ENCODE measurements at regions not wholly inside any gene's neighbourhood (a gene's known extent, or its start where the extent isn't known, plus 50 kb on each side); places are given as distances from the start of the nearest gene placed in this dataset.

DNA sequence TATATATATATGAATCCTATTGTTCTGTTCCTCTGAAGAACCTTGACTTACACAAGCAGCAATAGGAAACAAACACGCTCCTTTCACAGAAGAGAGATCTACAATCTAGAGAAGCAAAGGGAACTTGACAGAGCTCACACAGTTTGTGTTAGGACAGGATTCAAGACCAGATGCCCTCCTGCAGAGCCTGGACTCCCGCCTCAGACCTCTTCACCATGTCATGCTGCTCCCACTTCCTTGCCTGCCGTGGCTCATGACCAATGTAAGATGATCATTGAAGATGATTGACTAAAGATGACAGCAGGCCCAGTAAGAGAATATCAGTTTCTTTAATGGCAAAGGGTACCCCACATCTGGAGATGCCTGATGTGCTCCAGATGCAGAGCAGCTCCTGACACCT is 111.2 kb upstream of the AGAP1 start (continued):
- TF ChIP-seq ZNF133 (tag by site-specific recombination; IDR thresholded peaks at IDR 0.05) (no peak), ZIC2 (tag by site-specific recombination; IDR thresholded peaks at IDR 0.05) (no peak), ZNF16 (tag by site-specific recombination; IDR thresholded peaks at IDR 0.05; ENCODE audit: low read depth) (no peak), ZNF341 (tag by site-specific recombination; IDR thresholded peaks at IDR 0.05; ENCODE audit: low read depth) (no peak), IKZF3 (tag by site-specific recombination; IDR thresholded peaks at IDR 0.05) (no peak), ZNF548 (tag by site-specific recombination; IDR thresholded peaks at IDR 0.05) (no peak), HOXA7 (CRISPR knock-in tag; IDR thresholded peaks at IDR 0.05; ENCODE audit: borderline replicate concordance) (no peak), ZNF214 (tag by site-specific recombination; IDR thresholded peaks at IDR 0.05; ENCODE audit: borderline replicate concordance) (no peak)

DNA sequence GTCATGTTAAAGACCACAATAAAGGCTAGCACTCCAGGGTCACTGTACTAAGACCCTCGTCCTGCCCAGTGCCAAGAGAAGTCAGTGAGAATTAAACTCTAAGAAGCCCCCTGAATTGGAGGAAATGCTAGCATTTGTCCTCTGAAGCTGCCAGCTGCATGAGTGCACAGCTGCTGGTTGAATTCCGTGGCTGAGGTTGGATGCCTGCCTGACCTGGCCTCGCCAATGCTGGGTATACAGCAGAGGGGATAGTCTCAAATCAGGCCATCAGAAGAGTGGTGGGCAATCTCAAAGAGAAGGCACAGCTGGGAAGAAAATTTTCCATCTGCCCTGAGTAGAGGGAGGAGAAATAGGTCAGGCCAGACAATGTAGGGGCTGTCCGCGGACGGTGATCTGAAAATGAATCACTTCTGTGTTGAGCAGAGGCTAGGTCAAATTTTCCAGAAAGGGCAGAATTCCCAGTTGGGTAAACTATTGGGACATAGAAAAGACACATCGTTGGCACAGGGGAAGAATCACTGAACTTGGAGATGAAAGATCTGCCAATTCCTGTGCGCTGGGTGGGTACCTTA is 110.5 kb upstream of the AGAP1 start:
- POLR2A ChIA-PET, result no interaction called here
- H3K36me3 ChIP-seq (ENCODE audit: control insufficient read depth in 2 of 2, insufficient read depth in 1 of 2, low read length in 2 of 2), result no peaks in the 10 kb centered on the region
- no peak for TF ChIP-seq ZNF548 (tag by site-specific recombination; IDR thresholded peaks at IDR 0.05)
- TF ChIP-seq, protein P1, sequence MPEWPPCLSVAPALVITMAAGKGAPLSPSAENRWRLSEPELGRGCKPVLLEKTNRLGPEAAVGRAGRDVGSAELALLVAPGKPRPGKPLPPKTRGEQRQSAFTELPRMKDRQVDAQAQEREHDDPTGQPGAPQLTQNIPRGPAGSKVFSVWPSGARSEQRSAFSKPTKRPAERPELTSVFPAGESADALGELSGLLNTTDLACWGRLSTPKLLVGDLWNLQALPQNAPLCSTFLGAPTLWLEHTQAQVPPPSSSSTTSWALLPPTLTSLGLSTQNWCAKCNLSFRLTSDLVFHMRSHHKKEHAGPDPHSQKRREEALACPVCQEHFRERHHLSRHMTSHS (tag by site-specific recombination; IDR thresholded peaks at IDR 0.05), result no peak
- TF ChIP-seq ZNF645 (tag by site-specific recombination; IDR thresholded peaks at IDR 0.05), result no peak
- TF ChIP-seq, protein P2, sequence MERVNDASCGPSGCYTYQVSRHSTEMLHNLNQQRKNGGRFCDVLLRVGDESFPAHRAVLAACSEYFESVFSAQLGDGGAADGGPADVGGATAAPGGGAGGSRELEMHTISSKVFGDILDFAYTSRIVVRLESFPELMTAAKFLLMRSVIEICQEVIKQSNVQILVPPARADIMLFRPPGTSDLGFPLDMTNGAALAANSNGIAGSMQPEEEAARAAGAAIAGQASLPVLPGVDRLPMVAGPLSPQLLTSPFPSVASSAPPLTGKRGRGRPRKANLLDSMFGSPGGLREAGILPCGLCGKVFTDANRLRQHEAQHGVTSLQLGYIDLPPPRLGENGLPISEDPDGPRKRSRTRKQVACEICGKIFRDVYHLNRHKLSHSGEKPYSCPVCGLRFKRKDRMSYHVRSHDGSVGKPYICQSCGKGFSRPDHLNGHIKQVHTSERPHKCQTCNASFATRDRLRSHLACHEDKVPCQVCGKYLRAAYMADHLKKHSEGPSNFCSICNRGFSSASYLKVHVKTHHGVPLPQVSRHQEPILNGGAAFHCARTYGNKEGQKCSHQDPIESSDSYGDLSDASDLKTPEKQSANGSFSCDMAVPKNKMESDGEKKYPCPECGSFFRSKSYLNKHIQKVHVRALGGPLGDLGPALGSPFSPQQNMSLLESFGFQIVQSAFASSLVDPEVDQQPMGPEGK (tag by site-specific recombination; IDR thresholded peaks at IDR 0.05), result no peak
- no peak for TF ChIP-seq ZNF112 (tag by site-specific recombination; IDR thresholded peaks at IDR 0.05)
- TF ChIP-seq ZNF292 (tag by site-specific recombination; IDR thresholded peaks at IDR 0.05; ENCODE audit: borderline replicate concordance, low read depth), result no peak
- no peak for TF ChIP-seq ZIC2 (tag by site-specific recombination; IDR thresholded peaks at IDR 0.05)
- TF ChIP-seq ZNF561 (tag by site-specific recombination; IDR thresholded peaks at IDR 0.05; ENCODE audit: borderline replicate concordance), result no peak
- TF ChIP-seq, protein P3, sequence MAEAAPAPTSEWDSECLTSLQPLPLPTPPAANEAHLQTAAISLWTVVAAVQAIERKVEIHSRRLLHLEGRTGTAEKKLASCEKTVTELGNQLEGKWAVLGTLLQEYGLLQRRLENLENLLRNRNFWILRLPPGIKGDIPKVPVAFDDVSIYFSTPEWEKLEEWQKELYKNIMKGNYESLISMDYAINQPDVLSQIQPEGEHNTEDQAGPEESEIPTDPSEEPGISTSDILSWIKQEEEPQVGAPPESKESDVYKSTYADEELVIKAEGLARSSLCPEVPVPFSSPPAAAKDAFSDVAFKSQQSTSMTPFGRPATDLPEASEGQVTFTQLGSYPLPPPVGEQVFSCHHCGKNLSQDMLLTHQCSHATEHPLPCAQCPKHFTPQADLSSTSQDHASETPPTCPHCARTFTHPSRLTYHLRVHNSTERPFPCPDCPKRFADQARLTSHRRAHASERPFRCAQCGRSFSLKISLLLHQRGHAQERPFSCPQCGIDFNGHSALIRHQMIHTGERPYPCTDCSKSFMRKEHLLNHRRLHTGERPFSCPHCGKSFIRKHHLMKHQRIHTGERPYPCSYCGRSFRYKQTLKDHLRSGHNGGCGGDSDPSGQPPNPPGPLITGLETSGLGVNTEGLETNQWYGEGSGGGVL (tag by site-specific recombination; IDR thresholded peaks at IDR 0.05), result no peak
- no peak for TF ChIP-seq KLF9 (tag by site-specific recombination; IDR thresholded peaks at IDR 0.05; ENCODE audit: low read depth)
- no peak for TF ChIP-seq RBAK (tag by site-specific recombination; IDR thresholded peaks at IDR 0.05)
- no peak for TF ChIP-seq SP3 (tag by site-specific recombination; IDR thresholded peaks at IDR 0.05)
- TF ChIP-seq ZNF433 (tag by site-specific recombination; IDR thresholded peaks at IDR 0.05; ENCODE audit: low read depth), result no peak
- no peak for TF ChIP-seq ZNF354C (tag by site-specific recombination; IDR thresholded peaks at IDR 0.05; ENCODE audit: borderline replicate concordance, low read depth)
- TF ChIP-seq GFI1B (tag by site-specific recombination; IDR thresholded peaks at IDR 0.05), result no peak

More for the DNA sequence above, 110.5 kb upstream of the AGAP1 start:
- Histone ChIP-seq H3K9me3 (ENCODE audit: control insufficient read depth, insufficient read depth, low read depth, low read length) (no peaks in the 10 kb centered on the region), H3K27ac (ENCODE audit: extremely low read depth, low read depth, low read length) (no peak overlapping the region), H3K4me1 (ENCODE audit: control insufficient read depth, insufficient read depth, low read length) (no peaks in the 10 kb centered on the region), H3K4me3 (ENCODE audit: low read depth, low read length) (no peak overlapping the region)
- CTCF ChIA-PET, result no interaction called here

All from HEK293 (cell line).